ENCODE measurements at regions not wholly inside any gene's neighbourhood (a gene's known extent, or its start where the extent isn't known, plus 50 kb on each side); places are given as distances from the start of the nearest gene placed in this dataset.

- no peak for FAIRE-seq
Measured at GRCh38 chr1:80113168-80114038, 1106.9 kb upstream of the ADGRL4 start.

- no peak for FAIRE-seq
Measured at GRCh38 chr1:80101159-80101558, 1094.6 kb upstream of the ADGRL4 start.

DNA sequence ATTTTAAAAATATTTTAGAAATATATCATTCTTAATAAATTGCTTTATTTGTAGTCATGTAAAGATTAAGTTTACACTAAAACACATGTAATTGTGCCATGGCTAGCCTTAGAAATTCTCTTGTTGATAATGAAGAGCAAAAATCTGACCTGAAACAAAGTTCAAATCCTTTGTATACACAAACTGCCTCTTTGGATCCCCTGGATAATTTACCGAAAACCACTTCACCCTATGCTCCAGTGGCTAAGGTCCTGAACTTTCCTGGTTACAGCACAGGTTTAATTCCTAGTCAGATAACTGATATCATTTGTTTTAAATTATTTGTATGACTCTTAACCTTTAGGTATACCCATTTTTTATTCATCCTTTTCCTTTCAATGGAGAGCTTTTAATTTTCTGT, 1093.2 kb upstream of the ADGRL4 start:
- FAIRE-seq, result no peak

DNA sequence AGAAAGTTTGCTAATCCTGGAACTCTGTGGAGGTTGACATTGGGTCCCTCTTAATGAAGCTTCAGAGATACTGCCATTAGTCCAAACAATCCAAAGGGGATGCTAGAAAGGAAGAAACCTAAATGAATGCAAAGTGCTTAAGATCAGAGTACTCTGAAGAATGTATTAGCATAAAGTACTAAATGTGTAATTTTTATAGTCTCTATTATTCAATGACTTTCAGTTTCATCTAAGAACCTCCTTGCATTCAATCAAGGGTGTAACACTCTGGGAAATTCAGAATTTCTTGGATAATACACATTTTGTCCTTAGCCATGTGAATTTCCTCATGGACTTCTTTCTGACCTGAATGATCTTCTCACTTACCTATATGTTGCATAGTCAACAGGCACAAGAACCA, 1078.5 kb upstream of the ADGRL4 start:
- FAIRE-seq, result no peak

DNA sequence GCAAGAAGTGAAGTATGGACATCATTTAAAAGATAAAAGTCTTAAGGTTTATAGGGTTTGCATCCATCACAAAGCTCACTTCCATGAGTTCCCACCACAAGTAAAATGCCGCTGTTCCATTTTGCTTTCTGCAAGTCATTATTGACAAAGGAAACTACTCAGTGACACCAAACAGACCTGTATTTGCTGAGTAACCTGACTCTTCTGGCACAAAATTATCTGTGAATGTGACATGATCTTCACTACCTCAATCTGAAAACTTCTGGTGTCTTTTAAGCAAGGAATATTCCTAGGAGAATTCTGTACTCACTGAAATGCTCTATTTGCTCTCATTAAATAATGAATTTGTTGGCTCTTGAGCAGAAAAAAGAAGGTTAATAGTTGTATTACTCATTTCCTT, 1077.4 kb upstream of the ADGRL4 start:
- FAIRE-seq, result no peak

- FAIRE-seq, result no peak
Measured at GRCh38 chr1:80076469-80076868, 1069.9 kb upstream of the ADGRL4 start.

DNA sequence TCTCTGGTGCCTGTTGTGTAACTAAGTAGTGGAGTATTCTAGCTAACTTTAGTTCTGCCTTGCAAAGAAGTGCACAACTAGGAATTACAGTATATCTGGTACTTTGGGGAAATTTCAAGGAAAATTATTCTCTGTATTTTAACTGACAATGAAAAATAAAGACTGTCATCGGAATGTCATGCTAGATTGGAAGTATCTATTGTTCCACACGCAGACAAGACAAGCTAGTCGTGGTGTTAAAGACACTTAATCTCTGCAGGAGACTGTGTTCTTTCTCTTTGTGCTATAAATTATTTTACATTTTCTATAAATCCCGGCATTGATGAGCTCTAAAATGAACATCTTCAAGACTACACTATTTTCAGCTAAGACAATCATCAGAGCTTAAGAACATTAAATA, 1068.8 kb upstream of the ADGRL4 start:
- FAIRE-seq, result no peak

DNA sequence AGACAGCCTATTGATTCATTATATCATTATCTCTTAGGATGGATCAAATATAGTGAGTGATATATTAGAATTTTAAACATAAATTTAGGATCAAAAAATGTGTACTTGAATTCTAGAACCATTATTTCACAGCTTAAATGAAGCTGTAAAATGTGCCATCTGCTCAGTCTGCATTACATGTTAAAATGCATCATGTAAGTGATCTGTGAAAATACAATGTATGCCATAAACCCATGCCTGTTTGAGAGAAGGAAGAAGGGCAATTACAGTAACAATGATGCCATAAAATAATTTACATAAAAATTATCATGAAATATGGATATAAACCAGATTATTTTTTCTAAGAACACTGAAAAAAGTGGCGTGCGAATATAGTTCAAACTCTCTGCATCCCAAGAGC, 1066.0 kb upstream of the ADGRL4 start:
- FAIRE-seq, result no peak

DNA sequence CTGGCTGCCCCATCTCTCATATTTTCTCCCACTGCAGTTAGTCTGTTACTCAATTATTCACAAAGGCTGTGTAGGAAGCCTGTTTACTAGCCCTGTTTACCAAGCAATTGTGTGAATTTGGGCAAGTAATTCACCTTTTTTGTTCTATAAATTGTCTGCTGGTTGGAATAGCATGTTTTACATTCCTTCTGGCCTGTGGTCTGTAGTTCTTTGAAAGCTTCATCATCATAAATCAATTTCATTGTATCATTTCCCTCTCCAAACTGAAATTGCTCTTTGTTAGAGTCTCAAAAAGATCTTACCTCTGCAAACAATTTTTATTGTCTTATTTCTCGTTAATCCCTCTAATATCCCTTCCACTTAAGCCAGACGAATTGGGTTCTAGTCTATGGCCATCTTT, 1059.5 kb upstream of the ADGRL4 start:
- FAIRE-seq, result no peak

GRCh38 chr1:80064524-80064923, 1058.0 kb upstream of the ADGRL4 start:
- FAIRE-seq, result no peak

DNA sequence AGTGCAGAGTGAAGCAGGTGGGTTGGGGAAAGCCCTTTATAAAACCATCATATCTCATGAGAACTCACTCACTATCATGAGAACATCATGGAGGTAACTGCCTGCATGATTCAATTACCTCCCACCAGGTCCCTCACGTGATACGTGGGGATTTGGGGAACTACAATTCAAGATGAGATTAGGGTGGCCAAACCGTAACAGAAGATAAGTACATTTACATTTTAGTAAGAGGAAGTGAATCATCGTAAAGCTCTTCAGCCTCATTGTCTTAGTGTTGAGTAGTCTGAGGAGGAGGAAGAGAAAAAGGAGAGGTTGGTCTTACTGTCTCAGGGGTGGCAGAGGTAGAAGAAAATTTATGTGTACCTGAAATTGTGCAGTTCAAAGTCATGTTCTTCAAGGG, 1053.4 kb upstream of the ADGRL4 start:
- no peak for FAIRE-seq

GRCh38 chr1:80056179-80056578, 1049.6 kb upstream of the ADGRL4 start:
- no peak for FAIRE-seq

DNA sequence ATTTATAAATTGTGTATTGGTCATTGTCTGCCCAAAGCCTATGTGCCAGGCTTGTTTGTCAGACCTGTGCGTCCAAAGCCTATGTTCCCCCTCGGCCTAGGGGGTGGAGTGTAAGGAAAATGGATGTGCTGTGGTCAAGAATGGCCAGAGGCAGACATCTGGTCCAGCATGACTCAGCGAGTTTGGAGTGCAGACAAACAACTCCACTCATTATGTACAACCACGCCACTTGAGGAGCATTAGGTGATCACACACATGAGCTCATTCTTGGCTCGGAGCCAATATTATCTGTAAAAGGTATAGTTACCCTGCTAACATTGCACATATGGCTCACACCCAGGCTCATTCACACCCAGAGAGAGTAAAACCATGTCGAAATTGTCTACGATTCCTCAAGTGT, 1047.6 kb upstream of the ADGRL4 start:
- no peak for FAIRE-seq

- no peak for FAIRE-seq
Measured at GRCh38 chr1:80053613-80054012, 1047.1 kb upstream of the ADGRL4 start.

- FAIRE-seq, result no peak
Measured at GRCh38 chr1:80050523-80050922, 1044.0 kb upstream of the ADGRL4 start.

DNA sequence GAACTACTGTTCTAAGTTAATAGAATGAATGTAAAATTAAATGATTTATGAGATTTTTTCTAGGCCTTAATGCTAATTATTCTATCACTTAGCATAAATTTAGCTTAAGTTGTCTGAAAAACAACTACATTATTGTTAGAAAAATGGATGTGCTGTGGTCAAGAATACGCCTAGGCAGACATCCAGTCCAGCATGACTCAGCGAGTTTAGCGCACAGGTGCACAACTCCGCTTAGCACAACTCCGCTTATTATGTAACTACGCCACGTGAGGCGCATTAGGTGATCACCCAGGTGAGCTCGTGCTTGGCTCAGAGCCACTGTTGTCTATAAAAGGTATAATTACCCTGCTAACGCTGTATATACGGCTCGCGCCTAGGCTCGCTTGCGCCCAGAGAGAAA, 1043.6 kb upstream of the ADGRL4 start:
- FAIRE-seq, result no peak

- FAIRE-seq, result no peak
Measured at GRCh38 chr1:80048716-80049115, 1042.2 kb upstream of the ADGRL4 start.

- FAIRE-seq, result no peak
Measured at GRCh38 chr1:80047791-80048190, 1041.3 kb upstream of the ADGRL4 start.

- no peak for FAIRE-seq
Measured at GRCh38 chr1:80044662-80045061, 1038.1 kb upstream of the ADGRL4 start.

DNA sequence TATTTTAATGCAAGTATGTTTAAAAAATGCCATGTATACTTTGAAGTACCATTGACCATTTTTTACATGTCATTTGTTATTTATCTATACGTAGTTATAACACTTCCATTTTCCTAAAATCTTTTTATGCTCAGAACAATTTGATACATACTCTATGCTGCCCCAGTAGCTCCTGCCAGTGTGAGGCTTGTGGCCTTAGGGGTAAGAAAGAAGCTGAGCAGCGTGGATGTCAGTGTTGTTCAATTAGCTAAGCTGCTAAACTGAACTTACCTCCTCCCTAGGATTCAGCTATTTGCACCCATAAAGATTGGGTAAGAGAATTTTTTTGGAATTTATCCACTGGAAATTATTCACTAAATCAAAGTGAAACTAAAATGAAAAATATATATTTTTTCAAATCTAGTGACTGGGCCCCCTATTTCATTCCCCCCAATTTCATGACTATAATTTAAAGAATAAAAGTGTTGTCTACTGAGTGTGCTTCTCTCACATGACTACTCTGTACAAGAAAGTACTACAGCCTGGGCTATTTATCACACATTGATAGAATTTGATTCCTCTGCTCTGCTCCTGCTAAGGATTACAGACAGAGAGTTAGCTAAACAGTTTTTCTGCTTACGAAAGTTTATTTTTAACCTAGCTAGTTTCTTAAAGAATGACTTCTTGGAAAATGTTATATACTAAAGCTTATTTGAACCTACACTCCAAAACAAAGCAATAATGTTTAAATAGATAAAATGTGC, 1030.3 kb upstream of the ADGRL4 start:
- no peak for FAIRE-seq

DNA sequence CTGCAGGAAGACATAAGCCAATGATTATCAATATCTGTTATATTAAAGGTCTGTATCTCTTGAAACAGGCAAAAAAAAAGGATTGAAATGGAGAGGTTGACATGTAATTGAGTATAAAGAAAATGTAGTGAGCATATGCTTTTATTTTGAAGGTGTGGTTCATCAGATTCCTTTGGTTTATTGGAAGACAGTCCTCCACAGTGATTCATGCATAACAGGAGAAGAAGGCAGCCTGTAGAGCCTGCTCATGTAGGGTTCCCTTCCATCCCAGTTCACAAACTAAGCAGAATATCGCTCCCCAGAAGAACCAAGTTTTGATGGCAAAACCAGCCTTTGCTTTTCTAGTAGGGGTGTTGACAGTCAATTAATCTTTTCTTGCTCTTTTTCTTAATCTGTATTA, 1016.8 kb upstream of the ADGRL4 start:
- FAIRE-seq, result no peak

- no peak for FAIRE-seq
Measured at GRCh38 chr1:80021891-80022290, 1015.4 kb upstream of the ADGRL4 start.

DNA sequence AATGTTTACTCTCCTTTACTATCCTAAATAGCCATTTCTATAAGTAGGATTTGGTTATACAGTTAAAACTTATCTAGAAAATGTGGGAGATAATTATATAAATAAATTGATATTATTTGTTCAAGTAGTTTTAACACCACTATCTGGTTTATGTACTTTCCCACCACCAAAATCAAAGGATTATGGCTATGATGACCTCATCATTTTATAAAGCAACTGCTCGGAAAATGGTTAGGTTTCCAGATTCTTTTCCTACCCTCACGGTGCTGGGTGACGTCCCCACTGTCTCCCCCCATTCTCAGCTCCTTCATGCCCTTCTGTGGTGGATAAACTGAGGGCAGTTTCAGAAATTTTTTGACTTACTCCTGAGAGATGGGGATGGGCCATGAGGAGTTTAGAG, 1011.8 kb upstream of the ADGRL4 start:
- no peak for FAIRE-seq

- no peak for FAIRE-seq
Measured at GRCh38 chr1:80008934-80009333, 1002.4 kb upstream of the ADGRL4 start.

Measured in endometrium (tissue), 2 donors.